ENCODE measurements at regions not wholly inside any gene's neighbourhood (a gene's known extent, or its start where the extent isn't known, plus 50 kb on each side); places are given as distances from the start of the nearest gene placed in this dataset.

GRCh38 chr11:31884080-31884479 lies 73.0 kb upstream of the PAX6 start:
- TF ChIP-seq TAF1 (IDR thresholded peaks at IDR 0.05; ENCODE audit: borderline replicate concordance, low read depth, low read length) = no peak
- no peak for TF ChIP-seq POLR2AphosphoS5 (IDR thresholded peaks at IDR 0.05; ENCODE audit: low read depth, low read length)
- TF ChIP-seq POLR2A (IDR thresholded peaks at IDR 0.05; ENCODE audit: low read depth, low read length) = no peak

Data from GM12892 (cell line).